Mesendoderm (in vitro differentiated cells): ENCODE measurements at regions not wholly inside any gene's neighbourhood (a gene's known extent, or its start where the extent isn't known, plus 50 kb on each side); places are given as distances from the start of the nearest gene placed in this dataset.

Experiments
- DNase-seq: peaks from one replicate; pipeline ENCODE4 v3.0.0; 2013
- H2AK5ac ChIP-seq: 2 replicates; pipeline ENCODE4 v1.6.1; 2013; ENCODE audit warnings: low read length, inconsistent platforms
- H2BK120ac ChIP-seq: 2 replicates; pipeline ENCODE4 v1.6.1; 2013; ENCODE audit warnings: low read depth, mild to moderate bottlenecking, low read length, moderate library complexity, mixed read lengths
- H2BK15ac ChIP-seq: replicated peaks from 2 replicates; pipeline ENCODE4 v1.6.1; 2013; ENCODE audit warnings: low read depth, mild to moderate bottlenecking, moderate library complexity
- H2BK5ac ChIP-seq: 2 replicates; pipeline ENCODE4 v1.6.1; 2013; ENCODE audit warnings: low read length, inconsistent platforms
- H3K18ac ChIP-seq: 2 replicates; pipeline ENCODE4 v1.6.1; 2013; ENCODE audit warnings: mild to moderate bottlenecking, low read length, mixed read lengths
- H3K23ac ChIP-seq: one replicate; pipeline ENCODE4 v1.6.1; 2013; ENCODE audit warnings: low read length
- H3K27ac ChIP-seq: 2 replicates; pipeline ENCODE4 v1.5.1; 2013; ENCODE audit warnings: low read depth, mild to moderate bottlenecking, inconsistent platforms, low read length, moderate library complexity
- H3K27me3 ChIP-seq: 2 replicates; pipeline ENCODE4 v1.6.1; 2013; ENCODE audit warnings: low read length, control low read depth, mild to moderate bottlenecking, inconsistent platforms; ENCODE audit not compliant: insufficient read depth, poor library complexity
- H3K36me3 ChIP-seq: 2 replicates; pipeline ENCODE4 v1.6.1; 2013; ENCODE audit warnings: low read length, inconsistent platforms; ENCODE audit not compliant: control insufficient read depth, insufficient read depth
- H3K4ac ChIP-seq: one replicate; pipeline ENCODE4 v1.6.1; 2013; ENCODE audit warnings: low read depth, mild to moderate bottlenecking, low read length, moderate library complexity
- H3K4me1 ChIP-seq: 2 replicates; pipeline ENCODE4 v1.6.1; 2013; ENCODE audit warnings: low read depth, low read length, inconsistent platforms; ENCODE audit not compliant: control insufficient read depth
- H3K4me2 ChIP-seq: 2 replicates; pipeline ENCODE4 v1.6.1; 2013; ENCODE audit warnings: low read length
- H3K4me3 ChIP-seq: 2 replicates; pipeline ENCODE4 v1.5.1; 2013; ENCODE audit warnings: mild to moderate bottlenecking, low read length
- H3K56ac ChIP-seq: one replicate; pipeline ENCODE4 v1.6.1; 2013; ENCODE audit warnings: low read length
- H3K79me1 ChIP-seq: 2 replicates; pipeline ENCODE4 v1.6.1; 2013; ENCODE audit warnings: low read length, inconsistent platforms
- H3K79me2 ChIP-seq: 2 replicates; pipeline ENCODE4 v1.6.1; 2013; ENCODE audit warnings: mild to moderate bottlenecking, low read length; ENCODE audit not compliant: control insufficient read depth, insufficient read depth
- H3K9ac ChIP-seq: 2 replicates; pipeline ENCODE4 v1.6.1; 2013; ENCODE audit warnings: low read length, inconsistent platforms
- H4K5ac ChIP-seq: one replicate; pipeline ENCODE4 v1.6.1; 2013; ENCODE audit warnings: low read length
- H4K8ac ChIP-seq: one replicate; pipeline ENCODE4 v1.6.1; 2013; ENCODE audit warnings: low read depth, mild to moderate bottlenecking, control low read depth, low read length, moderate library complexity
- WGBS: extraction: QIAGEN DNeasy Blood & Tissue Kit; methylation state at CpG from one replicate; pipeline ENCODE4 v1.1.7; 2013; ENCODE audit warnings: low lambda C conversion rate, missing lambda C conversion rate; ENCODE audit not compliant: insufficient coverage; ENCODE audit errors: extremely low coverage; 5-methylcytosine and 5-hydroxymethylcytosine counted together

GRCh38 chr9:89715881-89716280 lies 111.1 kb downstream of the GADD45G start:
- Histone ChIP-seq H3K79me2 (no peaks in the 10 kb centered on the region), H2BK5ac (no peak overlapping the region), H3K4me1 (no peaks in the 10 kb centered on the region), H3K36me3 (no peaks in the 10 kb centered on the region), H3K4me3 (no peak overlapping the region), H3K27ac (no peak overlapping the region), H3K4ac (no peak overlapping the region), H3K4me2 (no peak overlapping the region), H2AK5ac (no peak overlapping the region), H2BK15ac (no peak overlapping the region), H4K5ac (no peak overlapping the region), H2BK120ac (no peak overlapping the region), H3K27me3 (no peaks in the 10 kb centered on the region), H3K56ac (no peak overlapping the region), H3K79me1 (no peaks in the 10 kb centered on the region), H4K8ac (no peak overlapping the region), H3K9ac (no peak overlapping the region), H3K23ac (no peak overlapping the region), H3K18ac (no peak overlapping the region)
- no peak for DNase-seq
- no CpG with 5 or more reads among the region's 3 CpGs for WGBS

- Histone ChIP-seq H2AK5ac (no peak overlapping the region), H2BK120ac (no peak overlapping the region), H3K56ac (no peak overlapping the region), H3K9ac (no peak overlapping the region), H4K8ac (no peak overlapping the region), H3K27ac (no peak overlapping the region), H3K79me1 (no peaks in the 10 kb centered on the region), H3K23ac (no peak overlapping the region), H3K4me1 (no peaks in the 10 kb centered on the region), H2BK5ac (no peak overlapping the region), H3K4ac (no peak overlapping the region), H3K36me3 (no peaks in the 10 kb centered on the region), H3K79me2 (no peaks in the 10 kb centered on the region), H4K5ac (no peak overlapping the region), H3K18ac (no peak overlapping the region), H3K4me3 (no peak overlapping the region), H3K4me2 (no peak overlapping the region), H3K27me3 (no peaks in the 10 kb centered on the region), H2BK15ac (no peak overlapping the region)
- no CpG with 5 or more reads among the region's 3 CpGs for WGBS
- DNase-seq, result no peak
Observed at GRCh38 chr9:89716559-89716958, 111.7 kb downstream of the GADD45G start.

- Histone ChIP-seq H2BK15ac (no peak overlapping the region), H3K36me3 (no peaks in the 10 kb centered on the region), H2AK5ac (no peak overlapping the region), H3K79me2 (no peaks in the 10 kb centered on the region), H3K23ac (no peak overlapping the region), H2BK5ac (no peak overlapping the region), H4K8ac (no peak overlapping the region), H3K27ac (no peak overlapping the region), H4K5ac (no peak overlapping the region), H3K27me3 (no peaks in the 10 kb centered on the region), H3K4ac (no peak overlapping the region), H2BK120ac (no peak overlapping the region), H3K4me1 (no peaks in the 10 kb centered on the region), H3K18ac (no peak overlapping the region), H3K4me3 (no peak overlapping the region), H3K4me2 (no peak overlapping the region), H3K79me1 (no peaks in the 10 kb centered on the region), H3K56ac (no peak overlapping the region), H3K9ac (no peak overlapping the region)
- WGBS, result no CpG with 5 or more reads among the region's 3 CpGs
- no peak for DNase-seq
Observed at GRCh38 chr9:89718176-89718575, 113.4 kb downstream of the GADD45G start.

- Histone ChIP-seq H3K27ac (no peak overlapping the region), H3K79me1 (no peaks in the 10 kb centered on the region), H4K8ac (no peak overlapping the region), H2BK15ac (no peak overlapping the region), H3K4ac (no peak overlapping the region), H4K5ac (no peak overlapping the region), H3K56ac (no peak overlapping the region), H3K27me3 (no peaks in the 10 kb centered on the region), H3K9ac (no peak overlapping the region), H2AK5ac (no peak overlapping the region), H2BK5ac (no peak overlapping the region), H3K23ac (no peak overlapping the region), H3K4me1 (no peaks in the 10 kb centered on the region), H2BK120ac (no peak overlapping the region), H3K4me3 (no peak overlapping the region), H3K18ac (no peak overlapping the region), H3K36me3 (no peaks in the 10 kb centered on the region), H3K4me2 (no peak overlapping the region), H3K79me2 (no peaks in the 10 kb centered on the region)
- DNase-seq, result no peak
- no CpG with 5 or more reads among the region's 4 CpGs for WGBS
Observed at GRCh38 chr9:89718651-89719050, 113.8 kb downstream of the GADD45G start.

GRCh38 chr9:89719202-89719601 lies 114.4 kb downstream of the GADD45G start:
- no peak overlapping the region for H3K23ac ChIP-seq
- no peak overlapping the region for H3K18ac ChIP-seq
- H3K36me3 ChIP-seq, result no peaks in the 10 kb centered on the region
- no peak overlapping the region for H3K9ac ChIP-seq
- H4K8ac ChIP-seq, result no peak overlapping the region
- H3K4ac ChIP-seq, result no peak overlapping the region
- no peak overlapping the region for H3K56ac ChIP-seq
- no peak overlapping the region for H3K4me2 ChIP-seq
- H3K79me2 ChIP-seq, result no peaks in the 10 kb centered on the region
- H3K79me1 ChIP-seq, result no peaks in the 10 kb centered on the region
- H2BK15ac ChIP-seq, result no peak overlapping the region
- no peak overlapping the region for H2BK120ac ChIP-seq
- no peak overlapping the region for H2BK5ac ChIP-seq
- H2AK5ac ChIP-seq, result no peak overlapping the region
- H3K4me1 ChIP-seq, result no peaks in the 10 kb centered on the region
- WGBS, result no CpG with 5 or more reads among the region's 4 CpGs
- no peaks in the 10 kb centered on the region for H3K27me3 ChIP-seq
- H4K5ac ChIP-seq, result no peak overlapping the region
- H3K27ac ChIP-seq, result no peak overlapping the region
- DNase-seq, result no peak
- no peak overlapping the region for H3K4me3 ChIP-seq

GRCh38 chr9:89720696-89721175 lies 115.9 kb downstream of the GADD45G start:
- Histone ChIP-seq H4K5ac (no peak overlapping the region), H3K27ac (no peak overlapping the region), H2BK5ac (no peak overlapping the region), H3K18ac (no peak overlapping the region), H3K23ac (no peak overlapping the region), H2BK15ac (no peak overlapping the region), H3K79me1 (no peaks in the 10 kb centered on the region), H3K9ac (no peak overlapping the region), H2BK120ac (no peak overlapping the region), H3K4me2 (no peak overlapping the region), H3K56ac (no peak overlapping the region), H3K4me3 (no peak overlapping the region), H3K4ac (no peak overlapping the region), H3K4me1 (no peaks in the 10 kb centered on the region), H3K27me3 (no peaks in the 10 kb centered on the region), H4K8ac (no peak overlapping the region), H3K79me2 (no peaks in the 10 kb centered on the region), H3K36me3 (no peaks in the 10 kb centered on the region), H2AK5ac (no peak overlapping the region)
- DNase-seq, result no peak
- no CpG with 5 or more reads among the region's 4 CpGs for WGBS
